ENCODE measurements at regions not wholly inside any gene's neighbourhood (a gene's known extent, or its start where the extent isn't known, plus 50 kb on each side); places are given as distances from the start of the nearest gene placed in this dataset.
"Not testable (repeated sequence)": the region's sequence is repeated elsewhere in the genome, so short reads cannot be mapped to it uniquely, and the experiment has no call there.

- DNase-seq: no peak
Measured at GRCh38 chr9:7739595-7739994, 60.0 kb downstream of the DMAC1 start.

GRCh38 chr9:7735311-7735710 is 64.3 kb downstream of the DMAC1 start:
- DNase-seq: no peak

GRCh38 chr9:7730164-7730445 is 69.5 kb downstream of the DMAC1 start:
- DNase-seq: no peak

- DNase-seq: no peak
Measured at GRCh38 chr9:7729371-7730163, 70.0 kb downstream of the DMAC1 start.

- no peak for DNase-seq
Measured at GRCh38 chr9:7721291-7721690, 78.3 kb downstream of the DMAC1 start.

GRCh38 chr9:7713088-7713487 is 86.5 kb downstream of the DMAC1 start:
- not testable (repeated sequence) for DNase-seq

GRCh38 chr9:7710686-7711085 is 88.9 kb downstream of the DMAC1 start:
- DNase-seq: no peak

GRCh38 chr9:7707934-7708333 is 91.6 kb downstream of the DMAC1 start:
- no peak for DNase-seq

- no peak for DNase-seq
Measured at GRCh38 chr9:7704543-7704942, 95.0 kb downstream of the DMAC1 start.

GRCh38 chr9:7691909-7692308 is 107.7 kb downstream of the DMAC1 start:
- DNase-seq: no peak

GRCh38 chr9:7690014-7690413 is 109.6 kb downstream of the DMAC1 start:
- DNase-seq: no peak

- no peak for DNase-seq
Measured at GRCh38 chr9:7688626-7689025, 111.0 kb downstream of the DMAC1 start.

GRCh38 chr9:7676609-7677156 is 122.9 kb downstream of the DMAC1 start:
- DNase-seq: no peak

GRCh38 chr9:7671847-7672246 is 127.7 kb downstream of the DMAC1 start:
- no peak for DNase-seq

GRCh38 chr9:7668541-7668940 is 131.0 kb downstream of the DMAC1 start:
- DNase-seq: no peak

- DNase-seq: no peak
Measured at GRCh38 chr9:7665874-7666273, 133.7 kb downstream of the DMAC1 start.

- no peak for DNase-seq
Measured at GRCh38 chr9:7659766-7660165, 139.8 kb downstream of the DMAC1 start.

GRCh38 chr9:7656636-7657035 is 142.9 kb downstream of the DMAC1 start:
- no peak for DNase-seq

- no peak for DNase-seq
Measured at GRCh38 chr9:7653262-7653661, 146.3 kb downstream of the DMAC1 start.

- DNase-seq: no peak
Measured at GRCh38 chr9:7640231-7640630, 159.3 kb downstream of the DMAC1 start.

GRCh38 chr9:7639471-7639870 is 160.1 kb downstream of the DMAC1 start:
- DNase-seq: no peak

GRCh38 chr9:7636838-7637467 is 162.6 kb downstream of the DMAC1 start:
- DNase-seq: no peak

GRCh38 chr9:7636309-7636708 is 163.3 kb downstream of the DMAC1 start:
- no peak for DNase-seq

- DNase-seq: not testable (repeated sequence)
Measured at GRCh38 chr9:7626571-7627029, 173.0 kb downstream of the DMAC1 start.
